HG03378 (cell line): ENCODE measurements at regions not wholly inside any gene's neighbourhood (a gene's known extent, or its start where the extent isn't known, plus 50 kb on each side); places are given as distances from the start of the nearest gene placed in this dataset.
"Not testable (repeated sequence)": the region's sequence is repeated elsewhere in the genome, so short reads cannot be mapped to it uniquely, and the experiment has no call there.

Experiments used
- ATAC-seq: cut with Tn5 transposase; IDR thresholded peaks from one replicate; pipeline ENCODE4 v1.9.1; 2021; ENCODE audit warnings: mild to moderate bottlenecking, moderate library complexity; ENCODE audit not compliant: unreplicated experiment

GRCh38 chr13:86409466-86410241 is 610.4 kb upstream of the SLITRK6 start:
- ATAC-seq = no peak

GRCh38 chr13:86425170-86425815 is 626.1 kb upstream of the SLITRK6 start:
- no peak for ATAC-seq

- ATAC-seq = no peak
Observed at GRCh38 chr13:86426437-86426836, 627.2 kb upstream of the SLITRK6 start.

GRCh38 chr13:86429756-86430155 is 630.5 kb upstream of the SLITRK6 start:
- no peak for ATAC-seq

- ATAC-seq = no peak
Observed at GRCh38 chr13:86438034-86438433, 638.8 kb upstream of the SLITRK6 start.

GRCh38 chr13:86445206-86445605 is 646.0 kb upstream of the SLITRK6 start:
- ATAC-seq = no peak

GRCh38 chr13:86445672-86446071 is 646.5 kb upstream of the SLITRK6 start:
- ATAC-seq = no peak

- ATAC-seq = no peak
Observed at GRCh38 chr13:86446311-86446710, 647.1 kb upstream of the SLITRK6 start.

- no peak for ATAC-seq
Observed at GRCh38 chr13:86447479-86447878, 648.3 kb upstream of the SLITRK6 start.

- ATAC-seq = no peak
Observed at GRCh38 chr13:86462011-86462410, 662.8 kb upstream of the SLITRK6 start.

- no peak for ATAC-seq
Observed at GRCh38 chr13:86464193-86464592, 665.0 kb upstream of the SLITRK6 start.

- ATAC-seq = no peak
Observed at GRCh38 chr13:86474971-86475370, 675.8 kb upstream of the SLITRK6 start.

GRCh38 chr13:86476656-86477055 is 677.4 kb upstream of the SLITRK6 start:
- ATAC-seq = no peak

GRCh38 chr13:86486582-86486981 is 687.4 kb upstream of the SLITRK6 start:
- no peak for ATAC-seq

- ATAC-seq = no peak
Observed at GRCh38 chr13:86491121-86491520, 691.9 kb upstream of the SLITRK6 start.

- ATAC-seq = not testable (repeated sequence)
Observed at GRCh38 chr13:86501931-86502330, 702.7 kb upstream of the SLITRK6 start.

- no peak for ATAC-seq
Observed at GRCh38 chr13:86510792-86511191, 711.6 kb upstream of the SLITRK6 start.

GRCh38 chr13:86541461-86541860 is 742.2 kb upstream of the SLITRK6 start:
- ATAC-seq = no peak

- no peak for ATAC-seq
Observed at GRCh38 chr13:86554066-86554465, 754.8 kb upstream of the SLITRK6 start.

GRCh38 chr13:86559901-86560300 is 760.7 kb upstream of the SLITRK6 start:
- no peak for ATAC-seq

- no peak for ATAC-seq
Observed at GRCh38 chr13:86562866-86563265, 763.6 kb upstream of the SLITRK6 start.

- no peak for ATAC-seq
Observed at GRCh38 chr13:86563308-86563707, 764.1 kb upstream of the SLITRK6 start.
